ENCODE measurements at regions not wholly inside any gene's neighbourhood (a gene's known extent, or its start where the extent isn't known, plus 50 kb on each side); places are given as distances from the start of the nearest gene placed in this dataset.

DNA sequence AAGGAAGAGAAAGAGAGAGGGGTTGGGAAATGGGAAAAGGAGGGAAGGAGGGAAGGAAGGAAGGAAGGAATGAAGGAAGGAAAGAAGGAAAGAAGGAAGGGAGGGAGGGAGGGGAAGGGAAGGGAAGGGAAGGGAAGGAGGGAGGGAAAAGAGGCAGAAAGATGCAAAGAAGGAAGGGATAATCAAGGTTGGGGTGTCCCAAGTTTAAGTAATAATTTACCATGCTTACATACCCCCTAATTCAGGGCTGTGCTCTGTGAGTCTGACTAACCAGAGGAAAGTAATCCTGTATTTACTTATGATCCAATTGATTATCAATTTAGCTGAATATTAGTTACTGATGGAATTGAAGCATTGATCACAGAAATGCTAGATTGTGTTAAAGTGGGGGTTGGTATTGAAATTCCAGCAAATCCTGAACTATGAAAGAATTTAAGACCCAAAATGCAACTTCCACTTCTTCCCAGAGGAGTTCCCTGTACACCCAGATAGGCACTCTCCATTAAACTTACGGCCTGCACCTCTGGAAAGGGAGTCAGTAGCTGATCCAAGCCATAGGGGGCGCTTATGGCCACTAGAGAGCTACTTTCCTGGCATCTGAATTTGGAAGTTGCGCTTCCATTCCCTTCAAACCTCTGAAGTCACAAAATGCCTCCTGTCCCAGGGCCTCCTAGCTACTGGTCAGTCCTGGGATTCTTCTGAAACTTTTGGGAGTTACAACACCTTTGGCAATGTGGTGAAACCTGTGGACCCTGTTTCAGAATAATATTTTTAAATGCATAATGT lies 162.7 kb upstream of the PWP1 start (continued):
- TF ChIP-seq ZNF76 (CRISPR knock-in tag; IDR thresholded peaks at IDR 0.05; ENCODE audit: borderline replicate concordance) (no peak), ZFPM2 (CRISPR knock-in tag; IDR thresholded peaks at IDR 0.05) (no peak), ZNF239 (CRISPR knock-in tag; IDR thresholded peaks at IDR 0.05) (no peak), TAL1 (IDR thresholded peaks at IDR 0.05) (no peak), PRPF4 (IDR thresholded peaks at IDR 0.05; ENCODE audit: insufficient read depth, low read depth, low read length, poor library complexity, severe bottlenecking) (no peak), RFX1 (IDR thresholded peaks at IDR 0.05) (no peak), SUPT5H (IDR thresholded peaks at IDR 0.05) (no peak), TCF7 (IDR thresholded peaks at IDR 0.05; ENCODE audit: borderline replicate concordance) (no peak)
- TF ChIP-seq, protein P1, sequence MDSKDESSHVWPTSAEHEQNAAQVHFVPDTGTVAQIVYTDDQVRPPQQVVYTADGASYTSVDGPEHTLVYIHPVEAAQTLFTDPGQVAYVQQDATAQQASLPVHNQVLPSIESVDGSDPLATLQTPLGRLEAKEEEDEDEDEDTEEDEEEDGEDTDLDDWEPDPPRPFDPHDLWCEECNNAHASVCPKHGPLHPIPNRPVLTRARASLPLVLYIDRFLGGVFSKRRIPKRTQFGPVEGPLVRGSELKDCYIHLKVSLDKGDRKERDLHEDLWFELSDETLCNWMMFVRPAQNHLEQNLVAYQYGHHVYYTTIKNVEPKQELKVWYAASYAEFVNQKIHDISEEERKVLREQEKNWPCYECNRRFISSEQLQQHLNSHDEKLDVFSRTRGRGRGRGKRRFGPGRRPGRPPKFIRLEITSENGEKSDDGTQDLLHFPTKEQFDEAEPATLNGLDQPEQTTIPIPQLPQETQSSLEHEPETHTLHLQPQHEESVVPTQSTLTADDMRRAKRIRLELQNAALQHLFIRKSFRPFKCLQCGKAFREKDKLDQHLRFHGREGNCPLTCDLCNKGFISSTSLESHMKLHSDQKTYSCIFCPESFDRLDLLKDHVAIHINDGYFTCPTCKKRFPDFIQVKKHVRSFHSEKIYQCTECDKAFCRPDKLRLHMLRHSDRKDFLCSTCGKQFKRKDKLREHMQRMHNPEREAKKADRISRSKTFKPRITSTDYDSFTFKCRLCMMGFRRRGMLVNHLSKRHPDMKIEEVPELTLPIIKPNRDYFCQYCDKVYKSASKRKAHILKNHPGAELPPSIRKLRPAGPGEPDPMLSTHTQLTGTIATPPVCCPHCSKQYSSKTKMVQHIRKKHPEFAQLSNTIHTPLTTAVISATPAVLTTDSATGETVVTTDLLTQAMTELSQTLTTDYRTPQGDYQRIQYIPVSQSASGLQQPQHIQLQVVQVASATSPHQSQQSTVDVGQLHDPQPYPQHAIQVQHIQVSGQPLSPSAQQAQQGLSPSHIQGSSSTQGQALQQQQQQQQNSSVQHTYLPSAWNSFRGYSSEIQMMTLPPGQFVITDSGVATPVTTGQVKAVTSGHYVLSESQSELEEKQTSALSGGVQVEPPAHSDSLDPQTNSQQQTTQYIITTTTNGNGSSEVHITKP (IDR thresholded peaks at IDR 0.05; ENCODE audit: partially characterized antibody): no peak
- TF ChIP-seq, protein P2, sequence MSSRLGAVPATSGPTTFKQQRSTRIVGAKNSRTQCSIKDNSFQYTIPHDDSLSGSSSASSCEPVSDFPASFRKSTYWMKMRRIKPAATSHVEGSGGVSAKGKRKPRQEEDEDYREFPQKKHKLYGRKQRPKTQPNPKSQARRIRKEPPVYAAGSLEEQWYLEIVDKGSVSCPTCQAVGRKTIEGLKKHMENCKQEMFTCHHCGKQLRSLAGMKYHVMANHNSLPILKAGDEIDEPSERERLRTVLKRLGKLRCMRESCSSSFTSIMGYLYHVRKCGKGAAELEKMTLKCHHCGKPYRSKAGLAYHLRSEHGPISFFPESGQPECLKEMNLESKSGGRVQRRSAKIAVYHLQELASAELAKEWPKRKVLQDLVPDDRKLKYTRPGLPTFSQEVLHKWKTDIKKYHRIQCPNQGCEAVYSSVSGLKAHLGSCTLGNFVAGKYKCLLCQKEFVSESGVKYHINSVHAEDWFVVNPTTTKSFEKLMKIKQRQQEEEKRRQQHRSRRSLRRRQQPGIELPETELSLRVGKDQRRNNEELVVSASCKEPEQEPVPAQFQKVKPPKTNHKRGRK (tag; IDR thresholded peaks at IDR 0.05): no peak
- TF ChIP-seq, protein P3, sequence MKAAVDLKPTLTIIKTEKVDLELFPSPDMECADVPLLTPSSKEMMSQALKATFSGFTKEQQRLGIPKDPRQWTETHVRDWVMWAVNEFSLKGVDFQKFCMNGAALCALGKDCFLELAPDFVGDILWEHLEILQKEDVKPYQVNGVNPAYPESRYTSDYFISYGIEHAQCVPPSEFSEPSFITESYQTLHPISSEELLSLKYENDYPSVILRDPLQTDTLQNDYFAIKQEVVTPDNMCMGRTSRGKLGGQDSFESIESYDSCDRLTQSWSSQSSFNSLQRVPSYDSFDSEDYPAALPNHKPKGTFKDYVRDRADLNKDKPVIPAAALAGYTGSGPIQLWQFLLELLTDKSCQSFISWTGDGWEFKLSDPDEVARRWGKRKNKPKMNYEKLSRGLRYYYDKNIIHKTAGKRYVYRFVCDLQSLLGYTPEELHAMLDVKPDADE (conservative IDR thresholded peaks at IDR 0.05; ENCODE audit: control insufficient read depth, low read depth, low read length): no peak
- TF ChIP-seq, protein P4, sequence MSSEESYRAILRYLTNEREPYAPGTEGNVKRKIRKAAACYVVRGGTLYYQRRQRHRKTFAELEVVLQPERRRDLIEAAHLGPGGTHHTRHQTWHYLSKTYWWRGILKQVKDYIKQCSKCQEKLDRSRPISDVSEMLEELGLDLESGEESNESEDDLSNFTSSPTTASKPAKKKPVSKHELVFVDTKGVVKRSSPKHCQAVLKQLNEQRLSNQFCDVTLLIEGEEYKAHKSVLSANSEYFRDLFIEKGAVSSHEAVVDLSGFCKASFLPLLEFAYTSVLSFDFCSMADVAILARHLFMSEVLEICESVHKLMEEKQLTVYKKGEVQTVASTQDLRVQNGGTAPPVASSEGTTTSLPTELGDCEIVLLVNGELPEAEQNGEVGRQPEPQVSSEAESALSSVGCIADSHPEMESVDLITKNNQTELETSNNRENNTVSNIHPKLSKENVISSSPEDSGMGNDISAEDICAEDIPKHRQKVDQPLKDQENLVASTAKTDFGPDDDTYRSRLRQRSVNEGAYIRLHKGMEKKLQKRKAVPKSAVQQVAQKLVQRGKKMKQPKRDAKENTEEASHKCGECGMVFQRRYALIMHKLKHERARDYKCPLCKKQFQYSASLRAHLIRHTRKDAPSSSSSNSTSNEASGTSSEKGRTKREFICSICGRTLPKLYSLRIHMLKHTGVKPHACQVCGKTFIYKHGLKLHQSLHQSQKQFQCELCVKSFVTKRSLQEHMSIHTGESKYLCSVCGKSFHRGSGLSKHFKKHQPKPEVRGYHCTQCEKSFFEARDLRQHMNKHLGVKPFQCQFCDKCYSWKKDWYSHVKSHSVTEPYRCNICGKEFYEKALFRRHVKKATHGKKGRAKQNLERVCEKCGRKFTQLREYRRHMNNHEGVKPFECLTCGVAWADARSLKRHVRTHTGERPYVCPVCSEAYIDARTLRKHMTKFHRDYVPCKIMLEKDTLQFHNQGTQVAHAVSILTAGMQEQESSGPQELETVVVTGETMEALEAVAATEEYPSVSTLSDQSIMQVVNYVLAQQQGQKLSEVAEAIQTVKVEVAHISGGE (CRISPR knock-in tag; IDR thresholded peaks at IDR 0.05): no peak
